ENCODE measurements at regions not wholly inside any gene's neighbourhood (a gene's known extent, or its start where the extent isn't known, plus 50 kb on each side); places are given as distances from the start of the nearest gene placed in this dataset.

- TF ChIP-seq CTCF (IDR thresholded peaks at IDR 0.05; ENCODE audit: insufficient read depth, missing control alignments), result no peak
- FAIRE-seq (no peak), DNase-seq (ENCODE audit: insufficient read length, low spot score) (no peak)
Observed at GRCh38 chr10:78527296-78527695, 493.6 kb downstream of the RPS24 start.

DNA sequence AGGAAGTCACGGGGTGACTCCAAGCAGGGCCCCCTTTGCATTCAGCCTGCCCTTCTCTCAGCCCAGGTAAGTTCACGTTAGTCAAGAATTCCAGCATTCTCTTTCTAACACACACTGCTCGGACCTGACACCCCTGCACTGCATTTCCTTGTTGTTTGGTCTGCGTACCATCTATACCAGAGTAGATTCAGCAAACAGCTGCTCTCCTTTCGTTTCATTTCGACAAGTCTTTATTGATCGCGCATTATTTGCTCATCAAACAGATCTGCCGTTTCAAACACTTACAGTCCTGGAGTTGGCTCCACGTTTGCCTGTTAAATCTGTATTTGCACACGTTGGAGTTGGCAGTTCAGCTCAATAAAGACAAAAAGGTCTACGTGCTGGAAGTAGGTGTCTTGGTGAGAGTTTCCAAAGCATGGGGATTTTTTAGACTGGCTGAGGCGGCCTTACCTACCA lies 495.1 kb downstream of the RPS24 start:
- FAIRE-seq (no peak), DNase-seq (ENCODE audit: insufficient read length, low spot score) (no peak)
- TF ChIP-seq CTCF (IDR thresholded peaks at IDR 0.05; ENCODE audit: insufficient read depth, missing control alignments), result no peak

- no peak for FAIRE-seq
- TF ChIP-seq CTCF (IDR thresholded peaks at IDR 0.05; ENCODE audit: insufficient read depth, missing control alignments), result no peak
- DNase-seq (ENCODE audit: insufficient read length, low spot score), result no peak
Observed at GRCh38 chr10:78529262-78529661, 495.6 kb downstream of the RPS24 start.

DNA sequence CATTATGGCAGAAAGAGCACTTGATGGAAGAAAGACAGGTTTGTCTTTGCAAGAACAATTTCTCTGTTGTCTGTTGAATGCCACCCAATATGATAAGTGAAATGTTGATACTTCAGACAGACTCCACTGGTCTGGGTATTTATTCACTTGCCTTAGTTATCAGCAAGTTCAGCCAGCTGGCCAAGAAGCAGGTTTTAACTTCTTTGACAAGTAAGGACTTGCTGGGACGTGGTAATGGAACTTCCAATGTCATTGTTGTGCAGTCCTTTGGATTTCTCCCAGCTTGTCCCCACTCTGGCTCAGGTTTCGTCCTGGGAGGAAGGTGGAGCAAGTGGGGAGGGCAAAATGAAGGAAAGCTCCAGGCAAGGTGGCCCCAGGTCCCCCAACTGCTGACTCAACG lies 497.4 kb downstream of the RPS24 start:
- no peak for FAIRE-seq
- DNase-seq (ENCODE audit: insufficient read length, low spot score), result no peak
- TF ChIP-seq CTCF (IDR thresholded peaks at IDR 0.05; ENCODE audit: insufficient read depth, missing control alignments), result no peak

- DNase-seq (ENCODE audit: insufficient read length, low spot score) (no peak), FAIRE-seq (no peak)
- no peak for TF ChIP-seq CTCF (IDR thresholded peaks at IDR 0.05; ENCODE audit: insufficient read depth, missing control alignments)
Observed at GRCh38 chr10:78532480-78533042, 498.9 kb downstream of the RPS24 start.

DNA sequence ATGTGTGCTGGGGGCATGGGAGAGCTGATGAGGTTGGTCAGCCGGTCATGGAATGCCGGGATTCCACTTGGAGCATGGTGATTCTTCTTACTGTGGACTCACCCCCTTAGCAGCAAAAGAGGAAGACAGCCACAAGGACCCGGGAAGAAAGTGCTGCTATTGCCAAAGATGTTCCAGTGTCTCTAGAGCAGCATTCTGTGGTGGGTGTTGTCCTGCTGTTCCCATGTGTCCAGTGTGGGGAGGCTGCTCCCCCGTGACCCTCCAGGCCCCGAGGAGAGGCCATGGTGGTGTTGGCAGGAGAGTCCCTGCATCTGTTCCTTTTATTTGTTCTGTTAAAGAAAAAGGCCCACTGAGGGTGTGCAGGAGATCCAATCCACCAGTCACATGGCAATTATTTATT lies 499.4 kb downstream of the RPS24 start:
- FAIRE-seq (no peak), DNase-seq (ENCODE audit: insufficient read length, low spot score) (no peak)
- TF ChIP-seq CTCF (IDR thresholded peaks at IDR 0.05; ENCODE audit: insufficient read depth, missing control alignments), result no peak

DNA sequence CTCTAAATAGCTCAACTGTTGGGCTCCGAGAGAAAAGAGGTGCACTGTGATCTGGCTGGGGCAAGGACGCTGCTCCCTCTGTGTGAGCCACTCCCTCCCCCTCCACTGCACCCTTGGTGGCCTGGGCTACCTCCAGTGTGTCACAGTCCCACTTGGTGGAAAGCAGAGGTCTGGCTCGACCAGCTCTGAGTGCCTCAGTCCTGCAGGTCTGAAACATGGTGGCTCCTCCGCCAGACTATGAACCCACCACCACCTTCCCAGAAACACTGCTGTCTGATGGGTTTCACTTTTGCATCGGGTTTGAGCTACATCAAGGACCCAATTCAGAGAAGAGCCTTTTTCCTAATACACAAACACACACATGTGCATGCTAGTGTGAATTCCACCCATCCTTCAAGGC lies 500.1 kb downstream of the RPS24 start:
- FAIRE-seq (no peak), DNase-seq (ENCODE audit: insufficient read length, low spot score) (no peak)
- TF ChIP-seq CTCF (IDR thresholded peaks at IDR 0.05; ENCODE audit: insufficient read depth, missing control alignments), result no peak

Data from D721Med (cell line).